ENCODE measurements at regions not wholly inside any gene's neighbourhood (a gene's known extent, or its start where the extent isn't known, plus 50 kb on each side); places are given as distances from the start of the nearest gene placed in this dataset.

DNA sequence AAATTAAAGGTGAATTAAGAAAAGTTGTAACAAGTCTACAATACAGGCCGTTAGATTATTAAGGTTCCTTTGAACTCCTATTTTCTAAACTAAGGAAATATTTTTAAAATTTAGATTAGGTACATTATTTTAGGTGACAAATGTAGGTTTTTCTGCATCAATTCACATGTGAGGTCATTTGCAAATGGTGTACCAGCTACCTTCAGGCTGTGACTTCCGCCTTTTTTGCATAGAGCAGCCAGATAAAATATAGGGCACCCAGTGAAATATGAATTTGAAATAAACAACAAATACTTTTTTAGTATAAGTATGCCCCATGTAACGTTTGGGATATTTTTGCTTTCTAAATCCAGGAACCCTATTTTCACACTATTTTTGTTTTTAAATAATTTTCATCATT lies 544.0 kb downstream of the LMO4 start:
- peak overlapping the region in 6 of 8 donors; percentile 36 to 72 (median 64) for H3K27ac ChIP-seq
- no peak overlapping the region for H3K4me3 ChIP-seq
- H3K27me3 ChIP-seq (replicated peaks in 1 of 7): no peaks in the 10 kb centered on the region
- intact Hi-C loops (cut with DNase I; ENCODE audit: low total_unique reads): no loop called here
- H3K36me3 ChIP-seq: no peaks in the 10 kb centered on the region
- no peaks in the 10 kb centered on the region for H3K9me3 ChIP-seq
- no peak for DNase-seq
- WGBS, 5 donors: 71 to 85% (median 76%) methylated on average over 3 of the region's 3 CpGs
- peaks cover 0 to 47% (median 34%) of the 10 kb centered on the region in 6 donors for H3K4me1 ChIP-seq
- TF ChIP-seq CTCF (IDR thresholded peaks at IDR 0.05 in 8 of 11, conservative IDR thresholded peaks at IDR 0.05 in 3 of 11) (no peak), POLR2AphosphoS5 (IDR thresholded peaks at IDR 0.05) (no peak), POLR2A (IDR thresholded peaks at IDR 0.05) (no peak)

DNA sequence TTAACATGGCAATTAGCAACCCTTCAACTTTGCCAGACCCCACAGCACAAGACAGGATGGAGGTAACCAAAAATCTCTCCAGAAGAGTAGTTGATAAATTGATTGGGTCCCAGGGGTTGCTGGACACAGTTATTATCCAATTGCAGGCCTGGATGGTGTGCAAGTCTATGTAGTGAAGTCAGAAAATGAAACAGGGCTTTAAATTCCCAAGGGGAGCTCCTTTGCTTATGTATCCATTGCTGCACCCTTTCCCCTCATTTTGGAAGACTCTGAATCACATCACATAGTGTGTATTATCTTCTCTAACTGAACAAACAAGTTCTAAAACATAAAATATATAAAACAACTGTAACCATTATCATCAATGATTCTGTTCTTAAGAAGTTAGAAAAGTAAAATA lies 550.2 kb downstream of the LMO4 start:
- Histone ChIP-seq H3K36me3 (no peaks in the 10 kb centered on the region), H3K27ac (no peak overlapping the region), H3K9me3 (no peaks in the 10 kb centered on the region), H3K27me3 (replicated peaks in 1 of 7) (no peaks in the 10 kb centered on the region), H3K4me3 (no peak overlapping the region), H3K4me1 (peaks cover 0 to 5% (median 1%) of the 10 kb centered on the region in 6 donors)
- TF ChIP-seq POLR2AphosphoS5 (IDR thresholded peaks at IDR 0.05) (no peak), POLR2A (IDR thresholded peaks at IDR 0.05) (no peak), CTCF (IDR thresholded peaks at IDR 0.05 in 8 of 11, conservative IDR thresholded peaks at IDR 0.05 in 3 of 11) (no peak)
- intact Hi-C loops (cut with DNase I; ENCODE audit: low total_unique reads): no loop called here
- DNase-seq: no peak

GRCh38 chr1:87880098-87880760 lies 551.5 kb downstream of the LMO4 start:
- Histone ChIP-seq H3K4me3 (no peak overlapping the region), H3K36me3 (no peaks in the 10 kb centered on the region), H3K4me1 (no peaks in the 10 kb centered on the region), H3K27me3 (replicated peaks in 1 of 7) (no peaks in the 10 kb centered on the region), H3K9me3 (no peaks in the 10 kb centered on the region), H3K27ac (no peak overlapping the region)
- no peak for DNase-seq
- WGBS, 5 donors: 76 to 88% (median 81%) methylated on average over 5 of the region's 5 CpGs
- intact Hi-C loops (cut with DNase I; ENCODE audit: low total_unique reads): no loop called here
- TF ChIP-seq CTCF (IDR thresholded peaks at IDR 0.05 in 8 of 11, conservative IDR thresholded peaks at IDR 0.05 in 3 of 11) (no peak), POLR2A (IDR thresholded peaks at IDR 0.05) (no peak), POLR2AphosphoS5 (IDR thresholded peaks at IDR 0.05) (no peak)

GRCh38 chr1:87880764-87881163 lies 552.1 kb downstream of the LMO4 start:
- Histone ChIP-seq H3K4me1 (no peaks in the 10 kb centered on the region), H3K9me3 (no peaks in the 10 kb centered on the region), H3K36me3 (no peaks in the 10 kb centered on the region), H3K27ac (no peak overlapping the region), H3K4me3 (no peak overlapping the region), H3K27me3 (replicated peaks in 1 of 7) (no peaks in the 10 kb centered on the region)
- intact Hi-C loops (cut with DNase I; ENCODE audit: low total_unique reads): no loop called here
- WGBS, 5 donors: 54 to 71% (median 68%) methylated on average over 3 of the region's 3 CpGs
- TF ChIP-seq CTCF (IDR thresholded peaks at IDR 0.05 in 8 of 11, conservative IDR thresholded peaks at IDR 0.05 in 3 of 11) (no peak), POLR2A (IDR thresholded peaks at IDR 0.05) (no peak), POLR2AphosphoS5 (IDR thresholded peaks at IDR 0.05) (no peak)
- DNase-seq: no peak
